MG63 (cell line): ENCODE measurements at regions not wholly inside any gene's neighbourhood (a gene's known extent, or its start where the extent isn't known, plus 50 kb on each side); places are given as distances from the start of the nearest gene placed in this dataset.

ENCODE experiments used
- DNase-seq: peaks from one replicate; pipeline ENCODE4 v3.0.0-alpha.2; 2020
- H3K27me3 ChIP-seq: fragments of 250-450 bp; sonication (Bioruptor Pico); 2 replicates; pipeline ENCODE4 v1.5.1; 2020; ENCODE audit warnings: mild to moderate bottlenecking, moderate library complexity
- H3K36me3 ChIP-seq: fragments of 250-450 bp; sonication (Bioruptor Pico); 2 replicates; pipeline ENCODE4 v1.5.1; 2020; ENCODE audit warnings: mild to moderate bottlenecking, moderate library complexity
- H3K4me3 ChIP-seq: fragments of 250-450 bp; sonication (Bioruptor Pico); 2 replicates; pipeline ENCODE4 v1.5.1; 2020; ENCODE audit warnings: mild to moderate bottlenecking, moderate library complexity
- H3K9me3 ChIP-seq: fragments of 250-450 bp; sonication (Bioruptor Pico); 2 replicates; pipeline ENCODE4 v1.5.1; 2020; ENCODE audit warnings: mild to moderate bottlenecking, moderate library complexity

- DNase-seq = no peak
- Histone ChIP-seq H3K27me3 (no peaks in the 10 kb centered on the region), H3K36me3 (no peaks in the 10 kb centered on the region), H3K9me3 (no peaks in the 10 kb centered on the region), H3K4me3 (no peak overlapping the region)
These were observed 556.0 kb downstream of the PTPRC start for GRCh38 chr1:199194862-199195261.

- H3K4me3 ChIP-seq = no peak overlapping the region
- no peaks in the 10 kb centered on the region for H3K9me3 ChIP-seq
- H3K27me3 ChIP-seq = no peaks in the 10 kb centered on the region
- H3K36me3 ChIP-seq = no peaks in the 10 kb centered on the region
- no peak for DNase-seq
These were observed 558.9 kb downstream of the PTPRC start for GRCh38 chr1:199197695-199198094.

GRCh38 chr1:199202331-199202730 lies 563.5 kb downstream of the PTPRC start:
- Histone ChIP-seq H3K27me3 (no peaks in the 10 kb centered on the region), H3K9me3 (no peaks in the 10 kb centered on the region), H3K36me3 (no peaks in the 10 kb centered on the region), H3K4me3 (no peak overlapping the region)
- no peak for DNase-seq

GRCh38 chr1:199204231-199204630 lies 565.4 kb downstream of the PTPRC start:
- DNase-seq = no peak
- H3K36me3 ChIP-seq = no peaks in the 10 kb centered on the region
- no peak overlapping the region for H3K4me3 ChIP-seq
- H3K9me3 ChIP-seq = no peaks in the 10 kb centered on the region
- H3K27me3 ChIP-seq = no peaks in the 10 kb centered on the region

GRCh38 chr1:199205740-199206441 lies 567.1 kb downstream of the PTPRC start:
- H3K4me3 ChIP-seq = no peak overlapping the region
- H3K27me3 ChIP-seq = no peaks in the 10 kb centered on the region
- no peaks in the 10 kb centered on the region for H3K36me3 ChIP-seq
- H3K9me3 ChIP-seq = no peaks in the 10 kb centered on the region
- DNase-seq = no peak

GRCh38 chr1:199208847-199209246 lies 570.0 kb downstream of the PTPRC start:
- Histone ChIP-seq H3K27me3 (no peaks in the 10 kb centered on the region), H3K4me3 (no peak overlapping the region), H3K9me3 (no peaks in the 10 kb centered on the region), H3K36me3 (no peaks in the 10 kb centered on the region)
- no peak for DNase-seq

- H3K36me3 ChIP-seq = no peaks in the 10 kb centered on the region
- H3K9me3 ChIP-seq = no peaks in the 10 kb centered on the region
- H3K27me3 ChIP-seq = no peaks in the 10 kb centered on the region
- no peak overlapping the region for H3K4me3 ChIP-seq
- DNase-seq = no peak
These were observed 579.2 kb downstream of the PTPRC start for GRCh38 chr1:199218065-199218464.

GRCh38 chr1:199218533-199218932 lies 579.7 kb downstream of the PTPRC start:
- Histone ChIP-seq H3K4me3 (no peak overlapping the region), H3K36me3 (no peaks in the 10 kb centered on the region), H3K9me3 (no peaks in the 10 kb centered on the region), H3K27me3 (no peaks in the 10 kb centered on the region)
- no peak for DNase-seq

GRCh38 chr1:199220031-199220430 lies 581.2 kb downstream of the PTPRC start:
- H3K36me3 ChIP-seq = no peaks in the 10 kb centered on the region
- H3K4me3 ChIP-seq = no peak overlapping the region
- H3K9me3 ChIP-seq = no peaks in the 10 kb centered on the region
- DNase-seq = no peak
- no peaks in the 10 kb centered on the region for H3K27me3 ChIP-seq

GRCh38 chr1:199221371-199222150 lies 582.7 kb downstream of the PTPRC start:
- Histone ChIP-seq H3K27me3 (no peaks in the 10 kb centered on the region), H3K36me3 (no peaks in the 10 kb centered on the region), H3K4me3 (no peak overlapping the region), H3K9me3 (no peaks in the 10 kb centered on the region)
- DNase-seq = no peak

GRCh38 chr1:199223936-199224335 lies 585.1 kb downstream of the PTPRC start:
- no peak for DNase-seq
- H3K4me3 ChIP-seq = no peak overlapping the region
- H3K9me3 ChIP-seq = no peaks in the 10 kb centered on the region
- H3K36me3 ChIP-seq = no peaks in the 10 kb centered on the region
- H3K27me3 ChIP-seq = no peaks in the 10 kb centered on the region

GRCh38 chr1:199226163-199226562 lies 587.3 kb downstream of the PTPRC start:
- H3K4me3 ChIP-seq = no peak overlapping the region

GRCh38 chr1:199242147-199242546 lies 603.3 kb downstream of the PTPRC start:
- Histone ChIP-seq H3K27me3 (no peaks in the 10 kb centered on the region), H3K9me3 (no peaks in the 10 kb centered on the region), H3K4me3 (no peak overlapping the region), H3K36me3 (no peaks in the 10 kb centered on the region)
- no peak for DNase-seq

More at GRCh38 chr1:199226163-199226562, 587.3 kb downstream of the PTPRC start:
- no peaks in the 10 kb centered on the region for H3K36me3 ChIP-seq
- H3K9me3 ChIP-seq = no peaks in the 10 kb centered on the region; the same call in 1 of the 2 replicates
- no peaks in the 10 kb centered on the region for H3K27me3 ChIP-seq
- DNase-seq = no peak

- Histone ChIP-seq H3K36me3 (no peaks in the 10 kb centered on the region), H3K27me3 (no peaks in the 10 kb centered on the region), H3K4me3 (no peak overlapping the region), H3K9me3 (no peaks in the 10 kb centered on the region)
- no peak for DNase-seq
These were observed 603.8 kb downstream of the PTPRC start for GRCh38 chr1:199242601-199243000.

GRCh38 chr1:199243423-199244061 lies 604.7 kb downstream of the PTPRC start:
- Histone ChIP-seq H3K36me3 (no peaks in the 10 kb centered on the region), H3K9me3 (no peaks in the 10 kb centered on the region), H3K27me3 (no peaks in the 10 kb centered on the region), H3K4me3 (no peak overlapping the region)
- peak; percentile 39 for DNase-seq

GRCh38 chr1:199245946-199246345 lies 607.1 kb downstream of the PTPRC start:
- H3K9me3 ChIP-seq = no peaks in the 10 kb centered on the region
- no peak overlapping the region for H3K4me3 ChIP-seq
- H3K27me3 ChIP-seq = no peaks in the 10 kb centered on the region
- DNase-seq = no peak
- H3K36me3 ChIP-seq = no peaks in the 10 kb centered on the region

GRCh38 chr1:199246716-199247115 lies 607.9 kb downstream of the PTPRC start:
- Histone ChIP-seq H3K4me3 (no peak overlapping the region), H3K27me3 (no peaks in the 10 kb centered on the region), H3K9me3 (no peaks in the 10 kb centered on the region), H3K36me3 (no peaks in the 10 kb centered on the region)
- no peak for DNase-seq
